ENCODE measurements at regions not wholly inside any gene's neighbourhood (a gene's known extent, or its start where the extent isn't known, plus 50 kb on each side); places are given as distances from the start of the nearest gene placed in this dataset.
A peak's percentile ranks its signal among the peaks of the same experiment; 100 is the strongest.

GRCh38 chr6:12593771-12594529, 122.6 kb upstream of the PHACTR1 start:
- Histone ChIP-seq H2BK120ac (replicated peaks; ENCODE audit: low read depth, low read length) (no peak overlapping the region), H3K4me3 (ENCODE audit: extremely low read depth in 1 of 4, insufficient read depth in 2 of 4, low read depth in 3 of 4, low read length in 4 of 4) (no peak overlapping the region), H2AK5ac (ENCODE audit: low read depth, low read length) (no peak overlapping the region), H3K4ac (replicated peaks; ENCODE audit: insufficient read length, low read depth, low read length) (no peak overlapping the region), H2BK5ac (ENCODE audit: low read depth, low read length) (no peak overlapping the region), H3K18ac (ENCODE audit: extremely low read depth, low read length) (no peak overlapping the region), H3K9me3 (ENCODE audit: insufficient read depth in 2 of 2, low read depth in 1 of 2, low read length in 1 of 2) (no peaks in the 10 kb centered on the region), H2BK15ac (ENCODE audit: low read length) (no peak overlapping the region), H3K4me1 (replicated peaks in 1 of 4; ENCODE audit: control insufficient read depth in 3 of 4, insufficient read depth in 4 of 4, low read length in 3 of 4) (peaks cover 0 to 2% (median 0%) of the 10 kb centered on the region in 4 experiments; a peak in 3 of 7 replicates), H4K5ac (ENCODE audit: insufficient read length, low read depth, low read length) (no peak overlapping the region), H3K79me2 (ENCODE audit: control insufficient read depth in 1 of 2, insufficient read depth in 2 of 2, low read length in 2 of 2) (no peaks in the 10 kb centered on the region), H2BK20ac (ENCODE audit: low read length) (no peak overlapping the region), H2AFZ (ENCODE audit: low read length) (0 out of 2 replicates have a peak overlapping the region, but pooled peaks have one; percentile 38), H3K36me3 (ENCODE audit: control insufficient read depth in 2 of 4, insufficient read depth in 4 of 4, low read length in 3 of 4) (no peaks in the 10 kb centered on the region; a peak in 1 of 8 replicates), H2BK12ac (ENCODE audit: low read depth, low read length) (no peak overlapping the region), H3K23me2 (ENCODE audit: low read depth, low read length) (no peaks in the 10 kb centered on the region; the same call in 1 of the 2 replicates), H3K23ac (ENCODE audit: insufficient read length) (no peak overlapping the region), H3K56ac (replicated peaks; ENCODE audit: insufficient read length, low read depth, low read length) (no peak overlapping the region), H3K9ac (replicated peaks in 1 of 4; ENCODE audit: extremely low read depth in 1 of 4, low read depth in 3 of 4, low read length in 3 of 4) (no peak overlapping the region), H3K4me2 (ENCODE audit: insufficient read depth in 1 of 2, low read depth in 2 of 2, low read length in 2 of 2) (no peak overlapping the region), H4K91ac (replicated peaks; ENCODE audit: insufficient read length, low read length) (no peak overlapping the region), H3K14ac (ENCODE audit: insufficient read length) (no peak overlapping the region), H3K27ac (ENCODE audit: low read depth, low read length) (no peak overlapping the region), H3K27me3 (replicated peaks in 1 of 4; ENCODE audit: control insufficient read depth in 3 of 4, extremely low read depth in 1 of 4, insufficient read depth in 3 of 4, low read length in 3 of 4) (no peaks in the 10 kb centered on the region), H4K8ac (ENCODE audit: extremely low read depth, insufficient read depth, low read length) (no peak overlapping the region), H4K20me1 (replicated peaks in 1 of 2; ENCODE audit: control insufficient read depth in 1 of 2, insufficient read depth in 2 of 2, low read length in 2 of 2) (no peaks in the 10 kb centered on the region), H3K79me1 (ENCODE audit: low read depth, low read length) (no peaks in the 10 kb centered on the region)
- POLR2A ChIA-PET (ENCODE audit: partially characterized antibody), result no interaction called here
- WGBS, 2 experiments (ENCODE audit: extremely low coverage in 1 of 2, insufficient coverage in 1 of 2, insufficient read length in 1 of 2, insufficient replicate concordance in 2 of 2, low coverage in 1 of 2, low lambda C conversion rate in 2 of 2, missing lambda C conversion rate in 1 of 2), result 83% methylated on average over 12 of the region's 12 CpGs; no CpG with 5 or more reads in 1 of the 2 experiments
- FAIRE-seq (no peak), DNase-seq (ENCODE audit: low read depth in 1 of 2, low spot score in 2 of 2) (no peak)
- CTCF ChIA-PET (ENCODE audit: partially characterized antibody), result interaction anchor here (1.6 to 5.0 kb wide), 2 partner anchors 11 to 304 kb away, joined by 8 to 57 read pairs; partner anchors contain the start of gene EDN1
- 0 out of 2 replicates have a peak, but pooled peaks have one; percentile 17 for TF ChIP-seq E2F6 (IDR thresholded peaks at IDR 0.05)
- no peak for TF ChIP-seq RFX5 (IDR thresholded peaks at IDR 0.05; ENCODE audit: borderline replicate concordance, low read depth, low read length)
- TF ChIP-seq SRF (IDR thresholded peaks at IDR 0.05; ENCODE audit: low read depth, low read length), result no peak

Data from H1 (cell line).